ENCODE measurements at regions not wholly inside any gene's neighbourhood (a gene's known extent, or its start where the extent isn't known, plus 50 kb on each side); places are given as distances from the start of the nearest gene placed in this dataset.

DNA sequence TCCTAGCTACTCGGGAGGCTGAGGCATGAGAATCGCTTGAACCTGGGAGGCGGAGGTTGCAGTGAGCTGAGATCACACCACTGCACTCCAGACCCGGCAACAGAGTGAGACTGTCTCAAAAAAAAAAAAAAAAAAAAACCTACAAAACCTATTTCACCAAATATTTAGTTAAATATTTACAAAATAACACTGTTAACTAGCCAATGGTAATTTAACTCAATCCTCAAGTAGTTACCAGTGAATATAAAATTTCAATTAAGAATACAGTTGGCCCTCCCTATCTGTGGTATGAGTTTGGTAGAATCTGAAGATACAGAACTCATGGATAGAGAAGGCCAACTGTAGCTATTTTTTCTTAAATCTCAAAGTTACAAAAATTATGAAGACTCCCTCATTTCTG lies 247.4 kb downstream of the SOX9 start:
- H3K36me3 ChIP-seq (ENCODE audit: control insufficient read depth, insufficient read depth, low read length) = no peaks in the 10 kb centered on the region
- H3K4me3 ChIP-seq (ENCODE audit: low read length) = no peak overlapping the region
- no peak overlapping the region for H3K9ac ChIP-seq (ENCODE audit: low read length)
- H3K4me1 ChIP-seq (ENCODE audit: control insufficient read depth, insufficient read depth, low read length) = peaks cover 7% of the 10 kb centered on the region
- H3K27me3 ChIP-seq (ENCODE audit: control insufficient read depth, insufficient read depth, low read length) = no peaks in the 10 kb centered on the region
- H3K9me3 ChIP-seq (ENCODE audit: control insufficient read depth, low read length) = no peaks in the 10 kb centered on the region

DNA sequence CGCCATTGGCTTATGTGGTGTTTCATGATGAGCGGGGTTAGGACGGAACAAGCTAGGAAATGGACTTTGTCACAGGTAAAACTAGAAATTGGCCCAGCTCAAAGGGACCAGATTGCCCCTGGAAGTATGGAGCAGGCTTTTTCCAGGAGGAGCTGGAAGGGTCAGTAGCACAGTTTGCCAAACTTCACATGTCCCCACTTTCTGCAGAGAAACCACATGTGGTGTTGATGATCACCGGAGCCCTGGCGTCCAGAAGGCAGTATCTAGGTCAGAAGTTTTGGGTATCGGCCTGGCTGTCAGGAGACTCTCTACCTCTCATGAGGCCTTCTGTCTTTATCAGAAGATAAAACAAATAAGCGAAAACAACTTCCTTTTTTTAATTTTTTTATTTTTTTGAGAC lies 248.5 kb downstream of the SOX9 start:
- H3K36me3 ChIP-seq (ENCODE audit: control insufficient read depth, insufficient read depth, low read length) = no peaks in the 10 kb centered on the region
- H3K9me3 ChIP-seq (ENCODE audit: control insufficient read depth, low read length) = no peaks in the 10 kb centered on the region
- H3K4me3 ChIP-seq (ENCODE audit: low read length) = no peak overlapping the region
- peaks cover 15% of the 10 kb centered on the region for H3K4me1 ChIP-seq (ENCODE audit: control insufficient read depth, insufficient read depth, low read length)
- H3K9ac ChIP-seq (ENCODE audit: low read length) = no peak overlapping the region
- H3K27me3 ChIP-seq (ENCODE audit: control insufficient read depth, insufficient read depth, low read length) = no peaks in the 10 kb centered on the region

GRCh38 chr17:72370819-72371218 lies 250.0 kb downstream of the SOX9 start:
- H3K4me3 ChIP-seq (ENCODE audit: low read length) = no peak overlapping the region
- peaks cover 20% of the 10 kb centered on the region for H3K4me1 ChIP-seq (ENCODE audit: control insufficient read depth, insufficient read depth, low read length)
- no peaks in the 10 kb centered on the region for H3K9me3 ChIP-seq (ENCODE audit: control insufficient read depth, low read length)
- no peak overlapping the region for H3K9ac ChIP-seq (ENCODE audit: low read length)
- no peaks in the 10 kb centered on the region for H3K27me3 ChIP-seq (ENCODE audit: control insufficient read depth, insufficient read depth, low read length)
- no peaks in the 10 kb centered on the region for H3K36me3 ChIP-seq (ENCODE audit: control insufficient read depth, insufficient read depth, low read length)

GRCh38 chr17:72372185-72372584 lies 251.4 kb downstream of the SOX9 start:
- Histone ChIP-seq H3K36me3 (ENCODE audit: control insufficient read depth, insufficient read depth, low read length) (no peaks in the 10 kb centered on the region), H3K4me3 (ENCODE audit: low read length) (no peak overlapping the region), H3K9ac (ENCODE audit: low read length) (no peak overlapping the region), H3K27me3 (ENCODE audit: control insufficient read depth, insufficient read depth, low read length) (no peaks in the 10 kb centered on the region), H3K9me3 (ENCODE audit: control insufficient read depth, low read length) (no peaks in the 10 kb centered on the region), H3K4me1 (ENCODE audit: control insufficient read depth, insufficient read depth, low read length) (peaks cover 20% of the 10 kb centered on the region)

DNA sequence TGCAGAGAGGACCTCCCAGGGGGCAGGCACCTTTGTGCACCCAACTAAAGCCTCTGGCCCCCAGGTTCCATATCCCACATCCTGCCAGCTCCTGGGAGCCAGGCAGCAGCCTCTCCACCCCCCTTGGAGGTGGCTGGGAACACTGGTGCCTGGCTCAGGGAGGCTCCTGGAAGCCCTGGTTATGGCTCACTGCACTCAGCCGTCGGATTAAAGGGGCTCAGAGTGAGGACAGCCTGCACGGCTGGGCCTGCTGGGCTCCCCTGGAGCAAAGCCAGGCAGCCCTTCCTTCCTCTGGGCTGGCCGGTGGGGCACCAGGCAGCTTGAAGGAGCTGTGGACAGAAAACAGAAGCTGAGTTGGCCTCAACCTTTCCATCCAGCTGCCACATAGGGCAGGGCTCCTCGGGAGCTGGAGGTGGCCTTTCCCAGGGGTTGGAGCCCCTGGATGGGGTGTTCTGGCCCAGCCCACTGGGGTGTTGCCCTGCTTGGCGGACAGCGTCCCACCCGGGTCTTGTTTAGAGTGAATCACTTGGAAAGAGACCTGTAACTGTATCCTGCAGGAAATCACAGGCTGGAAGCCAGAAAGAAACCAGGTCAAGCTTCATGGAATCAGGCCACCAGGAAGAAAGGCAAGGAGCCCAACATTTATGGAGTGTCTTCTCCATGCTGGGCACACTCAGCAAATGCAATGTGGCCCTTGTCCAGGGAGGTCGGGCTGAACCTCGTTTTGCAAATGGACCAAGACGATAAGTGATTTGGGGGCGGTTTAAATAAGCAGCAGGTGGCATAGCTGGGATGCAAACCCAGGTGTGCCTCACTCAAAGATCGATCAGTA lies 253.3 kb downstream of the SOX9 start:
- H3K9me3 ChIP-seq (ENCODE audit: control insufficient read depth, low read length) = no peaks in the 10 kb centered on the region
- peaks cover 20% of the 10 kb centered on the region for H3K4me1 ChIP-seq (ENCODE audit: control insufficient read depth, insufficient read depth, low read length)
- H3K4me3 ChIP-seq (ENCODE audit: low read length) = no peak overlapping the region
- no peaks in the 10 kb centered on the region for H3K36me3 ChIP-seq (ENCODE audit: control insufficient read depth, insufficient read depth, low read length)
- no peak overlapping the region for H3K9ac ChIP-seq (ENCODE audit: low read length)
- H3K27me3 ChIP-seq (ENCODE audit: control insufficient read depth, insufficient read depth, low read length) = no peaks in the 10 kb centered on the region

GRCh38 chr17:72376526-72377345 lies 255.9 kb downstream of the SOX9 start:
- no peak overlapping the region for H3K4me3 ChIP-seq (ENCODE audit: low read length)
- no peaks in the 10 kb centered on the region for H3K36me3 ChIP-seq (ENCODE audit: control insufficient read depth, insufficient read depth, low read length)
- H3K4me1 ChIP-seq (ENCODE audit: control insufficient read depth, insufficient read depth, low read length) = peaks cover 13% of the 10 kb centered on the region
- no peaks in the 10 kb centered on the region for H3K9me3 ChIP-seq (ENCODE audit: control insufficient read depth, low read length)
- no peaks in the 10 kb centered on the region for H3K27me3 ChIP-seq (ENCODE audit: control insufficient read depth, insufficient read depth, low read length)
- no peak overlapping the region for H3K9ac ChIP-seq (ENCODE audit: low read length)

- H3K36me3 ChIP-seq (ENCODE audit: control insufficient read depth, insufficient read depth, low read length) = no peaks in the 10 kb centered on the region
- no peak overlapping the region for H3K9ac ChIP-seq (ENCODE audit: low read length)
- no peaks in the 10 kb centered on the region for H3K9me3 ChIP-seq (ENCODE audit: control insufficient read depth, low read length)
- peaks cover 12% of the 10 kb centered on the region for H3K4me1 ChIP-seq (ENCODE audit: control insufficient read depth, insufficient read depth, low read length)
- H3K4me3 ChIP-seq (ENCODE audit: low read length) = no peak overlapping the region
- H3K27me3 ChIP-seq (ENCODE audit: control insufficient read depth, insufficient read depth, low read length) = no peaks in the 10 kb centered on the region
Measured at GRCh38 chr17:72378414-72379390, 257.9 kb downstream of the SOX9 start.

- no peak overlapping the region for H3K4me3 ChIP-seq (ENCODE audit: low read length)
- no peaks in the 10 kb centered on the region for H3K36me3 ChIP-seq (ENCODE audit: control insufficient read depth, insufficient read depth, low read length)
- H3K4me1 ChIP-seq (ENCODE audit: control insufficient read depth, insufficient read depth, low read length) = peaks cover 4% of the 10 kb centered on the region
- no peaks in the 10 kb centered on the region for H3K27me3 ChIP-seq (ENCODE audit: control insufficient read depth, insufficient read depth, low read length)
- no peaks in the 10 kb centered on the region for H3K9me3 ChIP-seq (ENCODE audit: control insufficient read depth, low read length)
- H3K9ac ChIP-seq (ENCODE audit: low read length) = no peak overlapping the region
Measured at GRCh38 chr17:72379516-72379915, 258.7 kb downstream of the SOX9 start.

GRCh38 chr17:72380120-72380519 lies 259.3 kb downstream of the SOX9 start:
- Histone ChIP-seq H3K9me3 (ENCODE audit: control insufficient read depth, low read length) (no peaks in the 10 kb centered on the region), H3K4me1 (ENCODE audit: control insufficient read depth, insufficient read depth, low read length) (no peaks in the 10 kb centered on the region), H3K4me3 (ENCODE audit: low read length) (no peak overlapping the region), H3K36me3 (ENCODE audit: control insufficient read depth, insufficient read depth, low read length) (no peaks in the 10 kb centered on the region), H3K27me3 (ENCODE audit: control insufficient read depth, insufficient read depth, low read length) (no peaks in the 10 kb centered on the region), H3K9ac (ENCODE audit: low read length) (no peak overlapping the region)

- Histone ChIP-seq H3K27me3 (ENCODE audit: control insufficient read depth, insufficient read depth, low read length) (no peaks in the 10 kb centered on the region), H3K36me3 (ENCODE audit: control insufficient read depth, insufficient read depth, low read length) (no peaks in the 10 kb centered on the region), H3K4me3 (ENCODE audit: low read length) (no peak overlapping the region), H3K9ac (ENCODE audit: low read length) (no peak overlapping the region), H3K4me1 (ENCODE audit: control insufficient read depth, insufficient read depth, low read length) (no peaks in the 10 kb centered on the region), H3K9me3 (ENCODE audit: control insufficient read depth, low read length) (no peaks in the 10 kb centered on the region)
Measured at GRCh38 chr17:72380737-72381136, 259.9 kb downstream of the SOX9 start.

GRCh38 chr17:72381597-72382397 lies 261.0 kb downstream of the SOX9 start:
- H3K27me3 ChIP-seq (ENCODE audit: control insufficient read depth, insufficient read depth, low read length) = no peaks in the 10 kb centered on the region
- no peak overlapping the region for H3K9ac ChIP-seq (ENCODE audit: low read length)
- no peaks in the 10 kb centered on the region for H3K36me3 ChIP-seq (ENCODE audit: control insufficient read depth, insufficient read depth, low read length)
- H3K4me1 ChIP-seq (ENCODE audit: control insufficient read depth, insufficient read depth, low read length) = peaks cover 9% of the 10 kb centered on the region
- no peak overlapping the region for H3K4me3 ChIP-seq (ENCODE audit: low read length)
- H3K9me3 ChIP-seq (ENCODE audit: control insufficient read depth, low read length) = no peaks in the 10 kb centered on the region
